ENCODE measurements at regions not wholly inside any gene's neighbourhood (a gene's known extent, or its start where the extent isn't known, plus 50 kb on each side); places are given as distances from the start of the nearest gene placed in this dataset.

DNA sequence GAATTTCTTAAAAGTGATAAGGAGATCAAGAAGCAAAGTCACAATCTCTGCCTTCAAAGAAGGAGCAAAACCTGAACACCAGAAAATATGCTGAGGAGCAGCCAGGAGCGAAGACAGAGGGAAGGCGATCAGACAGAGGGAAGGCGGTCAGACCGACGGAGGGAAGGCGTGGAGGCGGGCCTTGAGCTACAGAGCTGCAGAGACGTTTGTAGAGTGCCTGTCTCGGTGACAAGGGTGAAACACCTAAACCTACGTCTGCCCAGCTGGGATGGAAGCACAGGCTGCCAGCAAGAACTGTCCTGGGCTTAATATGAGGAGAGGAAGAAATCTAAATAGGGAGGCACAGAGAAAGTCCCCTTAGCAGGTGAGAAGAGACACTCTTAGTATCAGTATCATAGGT lies 476.0 kb downstream of the OCA2 start:
- no peak for TF ChIP-seq POLR2A (IDR thresholded peaks at IDR 0.05)
- TF ChIP-seq, protein P1, sequence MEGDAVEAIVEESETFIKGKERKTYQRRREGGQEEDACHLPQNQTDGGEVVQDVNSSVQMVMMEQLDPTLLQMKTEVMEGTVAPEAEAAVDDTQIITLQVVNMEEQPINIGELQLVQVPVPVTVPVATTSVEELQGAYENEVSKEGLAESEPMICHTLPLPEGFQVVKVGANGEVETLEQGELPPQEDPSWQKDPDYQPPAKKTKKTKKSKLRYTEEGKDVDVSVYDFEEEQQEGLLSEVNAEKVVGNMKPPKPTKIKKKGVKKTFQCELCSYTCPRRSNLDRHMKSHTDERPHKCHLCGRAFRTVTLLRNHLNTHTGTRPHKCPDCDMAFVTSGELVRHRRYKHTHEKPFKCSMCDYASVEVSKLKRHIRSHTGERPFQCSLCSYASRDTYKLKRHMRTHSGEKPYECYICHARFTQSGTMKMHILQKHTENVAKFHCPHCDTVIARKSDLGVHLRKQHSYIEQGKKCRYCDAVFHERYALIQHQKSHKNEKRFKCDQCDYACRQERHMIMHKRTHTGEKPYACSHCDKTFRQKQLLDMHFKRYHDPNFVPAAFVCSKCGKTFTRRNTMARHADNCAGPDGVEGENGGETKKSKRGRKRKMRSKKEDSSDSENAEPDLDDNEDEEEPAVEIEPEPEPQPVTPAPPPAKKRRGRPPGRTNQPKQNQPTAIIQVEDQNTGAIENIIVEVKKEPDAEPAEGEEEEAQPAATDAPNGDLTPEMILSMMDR (IDR thresholded peaks at IDR 0.05), result no peak

Measured in thyroid gland (tissue), 4 donors.